ENCODE measurements at regions not wholly inside any gene's neighbourhood (a gene's known extent, or its start where the extent isn't known, plus 50 kb on each side); places are given as distances from the start of the nearest gene placed in this dataset.

GRCh38 chr5:10844016-10844415 lies 83.0 kb upstream of the DAP start:
- Mint-ChIP-seq H3K4me1 (no peaks in the 10 kb centered on the region), H3K36me3 (peaks cover 3% of the 10 kb centered on the region), H3K27ac (no peak overlapping the region), H3K9me3 (peaks cover 4 to 25% (median 12%) of the 10 kb centered on the region in 3 donors), H3K27me3 (peaks cover 15 to 29% of the 10 kb centered on the region in 2 donors), H3K4me3 (no peak overlapping the region)
- ChIA-PET POLR2A (no interaction called here), CTCF (no interaction called here)
- H3K4me1 ChIP-seq (ENCODE audit: control insufficient read depth in 1 of 2, extremely low read depth in 1 of 2, insufficient read depth in 2 of 2, low read length in 2 of 2): no peaks in the 10 kb centered on the region
- no peaks in the 10 kb centered on the region for H3K9me3 ChIP-seq
- no peak overlapping the region for H3K27ac ChIP-seq (ENCODE audit: low read length)
- H3K36me3 ChIP-seq (ENCODE audit: control insufficient read depth in 2 of 2, extremely low read depth in 1 of 2, insufficient read depth in 1 of 2, low read length in 1 of 2): no peaks in the 10 kb centered on the region
- H3K27me3 ChIP-seq (replicated peaks in 1 of 2; ENCODE audit: control insufficient read depth in 2 of 2, extremely low read depth in 1 of 2, insufficient read depth in 2 of 2, low read length in 1 of 2): peaks cover 0 to 10% of the 10 kb centered on the region in 2 experiments
- ATAC-seq (replicated peaks in 1 of 4) (no peak), DNase-seq (no peak)
- no peak overlapping the region for H3K4me3 ChIP-seq (ENCODE audit: control insufficient read depth in 1 of 2, extremely low read depth in 1 of 2, low read length in 1 of 2)
- WGBS (ENCODE audit: insufficient coverage): 42% methylated on average over 4 of the region's 4 CpGs

GRCh38 chr5:10842823-10843222 lies 81.8 kb upstream of the DAP start:
- H3K4me3 ChIP-seq (ENCODE audit: control insufficient read depth in 1 of 2, extremely low read depth in 1 of 2, low read length in 1 of 2): no peak overlapping the region
- POLR2A ChIA-PET: no interaction called here
- no peak overlapping the region for H3K27ac ChIP-seq (ENCODE audit: low read length)
- ATAC-seq (replicated peaks in 1 of 4) (no peak), DNase-seq (no peak)
- H3K9me3 ChIP-seq: no peaks in the 10 kb centered on the region
- H3K27me3 ChIP-seq (replicated peaks in 1 of 2; ENCODE audit: control insufficient read depth in 2 of 2, extremely low read depth in 1 of 2, insufficient read depth in 2 of 2, low read length in 1 of 2): peaks cover 0 to 10% of the 10 kb centered on the region in 2 experiments
- Mint-ChIP-seq H3K9me3 (peaks cover 0 to 19% (median 5%) of the 10 kb centered on the region in 3 donors), H3K27ac (no peak overlapping the region), H3K4me1 (no peaks in the 10 kb centered on the region), H3K36me3 (peaks cover 3% of the 10 kb centered on the region), H3K4me3 (no peak overlapping the region), H3K27me3 (peaks cover 14 to 29% of the 10 kb centered on the region in 2 donors)
- no peaks in the 10 kb centered on the region for H3K4me1 ChIP-seq (ENCODE audit: control insufficient read depth in 1 of 2, extremely low read depth in 1 of 2, insufficient read depth in 2 of 2, low read length in 2 of 2)
- 80% methylated on average over 1 of the region's 3 CpGs for whole genome bisulfite sequencing (ENCODE audit: insufficient coverage)
- CTCF ChIA-PET: no interaction called here
- no peaks in the 10 kb centered on the region for H3K36me3 ChIP-seq (ENCODE audit: control insufficient read depth in 2 of 2, extremely low read depth in 1 of 2, insufficient read depth in 1 of 2, low read length in 1 of 2)

GRCh38 chr5:10839916-10840599 lies 79.0 kb upstream of the DAP start:
- Histone ChIP-seq H3K9me3 (no peaks in the 10 kb centered on the region), H3K27ac (ENCODE audit: low read length) (no peak overlapping the region), H3K4me1 (ENCODE audit: control insufficient read depth in 1 of 2, extremely low read depth in 1 of 2, insufficient read depth in 2 of 2, low read length in 2 of 2) (no peaks in the 10 kb centered on the region), H3K4me3 (ENCODE audit: control insufficient read depth in 1 of 2, extremely low read depth in 1 of 2, low read length in 1 of 2) (no peak overlapping the region), H3K36me3 (ENCODE audit: control insufficient read depth in 2 of 2, extremely low read depth in 1 of 2, insufficient read depth in 1 of 2, low read length in 1 of 2) (no peaks in the 10 kb centered on the region), H3K27me3 (replicated peaks in 1 of 2; ENCODE audit: control insufficient read depth in 2 of 2, extremely low read depth in 1 of 2, insufficient read depth in 2 of 2, low read length in 1 of 2) (peaks cover 0 to 10% of the 10 kb centered on the region in 2 experiments)
- DNase-seq (no peak), ATAC-seq (replicated peaks in 1 of 4) (no peak)
- ChIA-PET CTCF (no interaction called here), POLR2A (no interaction called here)
- Mint-ChIP-seq H3K27ac (no peak overlapping the region), H3K4me3 (no peak overlapping the region), H3K27me3 (peaks cover 11 to 22% of the 10 kb centered on the region in 2 donors), H3K9me3 (peaks cover 0 to 19% (median 5%) of the 10 kb centered on the region in 3 donors), H3K36me3 (peaks cover 3% of the 10 kb centered on the region), H3K4me1 (no peaks in the 10 kb centered on the region)
- 75% methylated on average over 3 of the region's 3 CpGs for WGBS (ENCODE audit: insufficient coverage)

GRCh38 chr5:10839118-10839517 lies 78.1 kb upstream of the DAP start:
- H3K27me3 ChIP-seq (replicated peaks in 1 of 2; ENCODE audit: control insufficient read depth in 2 of 2, extremely low read depth in 1 of 2, insufficient read depth in 2 of 2, low read length in 1 of 2): peaks cover 0 to 10% of the 10 kb centered on the region in 2 experiments
- no peak overlapping the region for H3K27ac Mint-ChIP-seq
- DNase-seq (no peak), ATAC-seq (replicated peaks in 1 of 4) (no peak)
- no peaks in the 10 kb centered on the region for H3K36me3 ChIP-seq (ENCODE audit: control insufficient read depth in 2 of 2, extremely low read depth in 1 of 2, insufficient read depth in 1 of 2, low read length in 1 of 2)
- H3K4me1 Mint-ChIP-seq: no peaks in the 10 kb centered on the region
- no peaks in the 10 kb centered on the region for H3K4me1 ChIP-seq (ENCODE audit: control insufficient read depth in 1 of 2, extremely low read depth in 1 of 2, insufficient read depth in 2 of 2, low read length in 2 of 2)
- ChIA-PET POLR2A (no interaction called here), CTCF (no interaction called here)
- WGBS (ENCODE audit: insufficient coverage): 90% methylated on average over 2 of the region's 3 CpGs
- H3K36me3 Mint-ChIP-seq: no peaks in the 10 kb centered on the region
- H3K27ac ChIP-seq (ENCODE audit: low read length): no peak overlapping the region
- H3K4me3 ChIP-seq (ENCODE audit: control insufficient read depth in 1 of 2, extremely low read depth in 1 of 2, low read length in 1 of 2): no peak overlapping the region
- H3K9me3 Mint-ChIP-seq: peaks cover 0 to 10% (median 0%) of the 10 kb centered on the region in 3 donors
- peaks cover 7 to 14% of the 10 kb centered on the region in 2 donors for H3K27me3 Mint-ChIP-seq
- no peak overlapping the region for H3K4me3 Mint-ChIP-seq
- H3K9me3 ChIP-seq: no peaks in the 10 kb centered on the region

DNA sequence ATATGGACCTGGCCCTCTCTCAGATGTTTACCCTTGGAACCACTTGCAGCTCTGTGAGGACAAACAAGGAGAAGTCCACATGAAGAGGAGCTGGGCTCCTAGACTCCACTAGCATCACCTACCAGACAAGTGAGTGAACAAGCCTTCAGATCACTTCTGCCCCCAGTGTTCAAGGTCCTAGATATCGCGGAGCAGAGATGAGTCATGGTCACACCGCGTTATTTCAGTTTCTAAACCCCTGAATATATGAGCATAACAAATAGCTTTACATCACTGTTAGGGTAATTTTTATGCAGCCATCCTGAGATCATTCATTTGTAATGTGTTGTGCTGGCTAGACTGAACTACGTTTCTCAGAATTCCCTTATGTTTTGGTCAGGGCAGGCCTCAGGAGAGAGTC lies 77.0 kb upstream of the DAP start:
- DNase-seq: no peak
- Histone ChIP-seq H3K27me3 (replicated peaks in 1 of 2; ENCODE audit: control insufficient read depth in 2 of 2, extremely low read depth in 1 of 2, insufficient read depth in 2 of 2, low read length in 1 of 2) (peaks cover 0 to 7% of the 10 kb centered on the region in 2 experiments), H3K4me1 (ENCODE audit: control insufficient read depth in 1 of 2, extremely low read depth in 1 of 2, insufficient read depth in 2 of 2, low read length in 2 of 2) (no peaks in the 10 kb centered on the region), H3K36me3 (ENCODE audit: control insufficient read depth in 2 of 2, extremely low read depth in 1 of 2, insufficient read depth in 1 of 2, low read length in 1 of 2) (no peaks in the 10 kb centered on the region), H3K9me3 (no peaks in the 10 kb centered on the region), H3K27ac (ENCODE audit: low read length) (no peak overlapping the region), H3K4me3 (ENCODE audit: control insufficient read depth in 1 of 2, extremely low read depth in 1 of 2, low read length in 1 of 2) (no peak overlapping the region)
- H3K27ac Mint-ChIP-seq: no peak overlapping the region
- H3K36me3 Mint-ChIP-seq: no peaks in the 10 kb centered on the region
- H3K27me3 Mint-ChIP-seq: peaks cover 10 to 14% of the 10 kb centered on the region in 2 donors
- 71% methylated on average over 1 of the region's 5 CpGs for WGBS (ENCODE audit: insufficient coverage)
- no peaks in the 10 kb centered on the region for H3K4me1 Mint-ChIP-seq
- ATAC-seq (replicated peaks in 1 of 4): no peak
- no peak overlapping the region for H3K4me3 Mint-ChIP-seq
- peaks cover 0 to 7% (median 0%) of the 10 kb centered on the region in 3 donors for H3K9me3 Mint-ChIP-seq
- ChIA-PET CTCF (interaction anchor here in 1 of 2 donors (0.5 kb wide), 1 partner anchor 317 kb away, joined by 3 read pairs; no protein-coding TSS in a partner anchor), POLR2A (no interaction called here)

- Histone ChIP-seq H3K4me3 (ENCODE audit: control insufficient read depth in 1 of 2, extremely low read depth in 1 of 2, low read length in 1 of 2) (no peak overlapping the region), H3K27me3 (replicated peaks in 1 of 2; ENCODE audit: control insufficient read depth in 2 of 2, extremely low read depth in 1 of 2, insufficient read depth in 2 of 2, low read length in 1 of 2) (peaks cover 0 to 7% of the 10 kb centered on the region in 2 experiments), H3K36me3 (ENCODE audit: control insufficient read depth in 2 of 2, extremely low read depth in 1 of 2, insufficient read depth in 1 of 2, low read length in 1 of 2) (no peaks in the 10 kb centered on the region), H3K4me1 (ENCODE audit: control insufficient read depth in 1 of 2, extremely low read depth in 1 of 2, insufficient read depth in 2 of 2, low read length in 2 of 2) (no peaks in the 10 kb centered on the region), H3K9me3 (no peaks in the 10 kb centered on the region), H3K27ac (ENCODE audit: low read length) (no peak overlapping the region)
- peaks cover 0 to 1% (median 0%) of the 10 kb centered on the region in 3 donors for H3K9me3 Mint-ChIP-seq
- ChIA-PET CTCF (no interaction called here), POLR2A (no interaction called here)
- ATAC-seq (replicated peaks in 1 of 4): no peak
- no CpG with 5 or more reads among the region's 2 CpGs for WGBS (ENCODE audit: insufficient coverage)
- no peak overlapping the region for H3K27ac Mint-ChIP-seq
- H3K4me1 Mint-ChIP-seq: no peaks in the 10 kb centered on the region
- peaks cover 13% of the 10 kb centered on the region in 2 donors for H3K27me3 Mint-ChIP-seq
- H3K36me3 Mint-ChIP-seq: no peaks in the 10 kb centered on the region
- no peak for DNase-seq
- no peak overlapping the region for H3K4me3 Mint-ChIP-seq
Observed at GRCh38 chr5:10836986-10837385, 76.0 kb upstream of the DAP start.
